IMR-90 (cell line): ENCODE measurements at regions not wholly inside any gene's neighbourhood (a gene's known extent, or its start where the extent isn't known, plus 50 kb on each side); places are given as distances from the start of the nearest gene placed in this dataset.

Source experiments
- ATAC-seq: fragments of 200-7000 bp; cut with Tn5 transposase; 2 replicates; pipeline ENCODE4 v1.9.1; 2020; ENCODE audit warnings: low read depth, mild to moderate bottlenecking, moderate library complexity
- BruUV-seq: library from RNA; stranded (reverse); fragments of 400-500 nt; replicated peaks from 2 replicates; lab custom pipeline; 2021; lab: Mats Ljungman, UMichigan
- CTCF ChIA-PET: fragments of 300-600 bp; formaldehyde crosslinking; extraction: SDS; loops from one replicate; lab custom pipeline; 2021; ENCODE audit warnings: antibody characterized with exemption; lab: Yijun Ruan, JAX
- POLR2A ChIA-PET: fragments of 300-600 bp; sonication (Branson Sonifier 250); formaldehyde crosslinking; loops from one replicate; lab custom pipeline; 2022; ENCODE audit warnings: antibody characterized with exemption; ENCODE audit not compliant: unreplicated experiment; lab: Charles Lee
- DNase-seq: peaks from one replicate; pipeline ENCODE4 v3.0.0; 2013
- H2AFZ ChIP-seq: replicated peaks from 2 replicates; pipeline ENCODE3; 2013; ENCODE audit warnings: low read length, mild to moderate bottlenecking; ENCODE audit not compliant: poor library complexity
- H2AK5ac ChIP-seq: 2 replicates; pipeline ENCODE4 v1.6.1; 2013; ENCODE audit warnings: low read depth, low read length, inconsistent platforms
- H2AK9ac ChIP-seq: replicated peaks from 2 replicates; pipeline ENCODE3; 2013; ENCODE audit warnings: mild to moderate bottlenecking, low read depth, low read length, moderate library complexity; ENCODE audit not compliant: poor library complexity
- H2BK120ac ChIP-seq: 2 replicates; pipeline ENCODE4 v1.6.1; 2013; ENCODE audit warnings: low read depth, low read length, inconsistent platforms
- H2BK15ac ChIP-seq: 3 replicates; pipeline ENCODE4 v1.6.1; 2013; ENCODE audit warnings: low read depth, low read length, inconsistent platforms
- H2BK20ac ChIP-seq: 2 replicates; pipeline ENCODE4 v1.6.1; 2013; ENCODE audit warnings: low read depth, mild to moderate bottlenecking, inconsistent platforms, low read length, moderate library complexity
- H2BK5ac ChIP-seq: 2 replicates; pipeline ENCODE4 v1.6.1; 2013; ENCODE audit warnings: mild to moderate bottlenecking, low read depth, low read length, inconsistent platforms; ENCODE audit not compliant: poor library complexity, severe bottlenecking
- H3K14ac ChIP-seq: replicated peaks from 2 replicates; pipeline ENCODE4 v1.6.1; 2013; ENCODE audit warnings: low read depth, low read length, inconsistent platforms
- H3K18ac ChIP-seq: 2 replicates; pipeline ENCODE4 v1.6.1; 2013; ENCODE audit warnings: low read depth, low read length, control low read depth
- H3K23ac ChIP-seq: 2 replicates; pipeline ENCODE4 v1.6.1; 2013; ENCODE audit warnings: low read depth, low read length, inconsistent platforms
- H3K27ac ChIP-seq: 2 replicates; pipeline ENCODE4 v1.5.1; 2013; ENCODE audit warnings: mild to moderate bottlenecking, control low read depth, low read length; ENCODE audit not compliant: insufficient read depth
- H3K27me3 ChIP-seq: 2 replicates; pipeline ENCODE4 v1.6.1; 2013; ENCODE audit warnings: low read length; ENCODE audit not compliant: control insufficient read depth, insufficient read depth
- H3K36me3 ChIP-seq: 2 replicates; pipeline ENCODE4 v1.6.1; 2013; ENCODE audit warnings: low read length, mixed read lengths; ENCODE audit not compliant: control insufficient read depth, insufficient read depth
- H3K4ac ChIP-seq: 2 replicates; pipeline ENCODE4 v1.6.1; 2013; ENCODE audit warnings: low read depth, low read length, inconsistent platforms
- H3K4me1 ChIP-seq: 2 replicates; pipeline ENCODE4 v1.6.1; 2013; ENCODE audit warnings: low read length, mixed read lengths; ENCODE audit not compliant: control insufficient read depth, insufficient read depth
- H3K4me2 ChIP-seq: 2 replicates; pipeline ENCODE4 v1.6.1; 2013; ENCODE audit warnings: low read depth, mild to moderate bottlenecking, control low read depth, low read length, moderate library complexity
- H3K4me3 ChIP-seq: 2 replicates; pipeline ENCODE4 v1.5.1; 2013; ENCODE audit warnings: low read depth, mild to moderate bottlenecking, control low read depth, low read length, moderate library complexity; ENCODE audit not compliant: insufficient read depth
- H3K56ac ChIP-seq: 2 replicates; pipeline ENCODE4 v1.6.1; 2013; ENCODE audit warnings: low read length, inconsistent platforms; ENCODE audit not compliant: insufficient read depth; ENCODE audit errors: extremely low read depth
- H3K79me1 ChIP-seq, 2 experiments: 2 replicates each; pipeline ENCODE4 v1.6.1; 2013; ENCODE audit warnings: low read length in 2 of 2, inconsistent platforms in 1 of 2, low read depth in 1 of 2
- H3K9ac ChIP-seq: 2 replicates; pipeline ENCODE4 v1.6.1; 2013; ENCODE audit warnings: low read depth, low read length, control low read depth
- H3K9me1 ChIP-seq: 2 replicates; pipeline ENCODE4 v1.6.1; 2013; ENCODE audit warnings: low read length, inconsistent platforms; ENCODE audit not compliant: insufficient read depth
- H3K9me3 ChIP-seq: 2 replicates; pipeline ENCODE4 v1.6.1; 2013; ENCODE audit warnings: low read length; ENCODE audit not compliant: control insufficient read depth, insufficient read depth
- H4K20me1 ChIP-seq: 2 replicates; pipeline ENCODE4 v1.6.1; 2013; ENCODE audit warnings: low read length, inconsistent platforms; ENCODE audit not compliant: insufficient read depth
- H4K5ac ChIP-seq: 2 replicates; pipeline ENCODE4 v1.6.1; 2013; ENCODE audit warnings: mild to moderate bottlenecking, low read depth, low read length, control low read depth
- H4K8ac ChIP-seq, 2 experiments: 2 replicates each; pipeline ENCODE4 v1.6.1; 2013; ENCODE audit warnings: low read depth in 2 of 2, low read length in 2 of 2, control low read depth in 1 of 2, inconsistent platforms in 1 of 2
- H4K91ac ChIP-seq: 2 replicates; pipeline ENCODE4 v1.6.1; 2013; ENCODE audit warnings: low read depth, low read length, inconsistent platforms; ENCODE audit not compliant: insufficient read depth
- BHLHE40 ChIP-seq: fragments of 150-350 bp; IDR thresholded peaks from 2 replicates; pipeline ENCODE4 v1.6.1; 2016; ENCODE audit warnings: mild to moderate bottlenecking, low read depth, low read length
- CEBPB ChIP-seq: IDR thresholded peaks from 2 replicates; pipeline ENCODE4 v1.6.1; 2012; ENCODE audit warnings: low read depth, low read length, improper control_type of control experiment
- CHD1 ChIP-seq: IDR thresholded peaks from 2 replicates; pipeline ENCODE4 v1.6.1; 2012; ENCODE audit warnings: low read depth, low read length, improper control_type of control experiment
- ELK1 ChIP-seq: fragments of 150-350 bp; IDR thresholded peaks from 2 replicates; pipeline ENCODE4 v1.6.1; 2016; ENCODE audit warnings: low read depth, mild to moderate bottlenecking, low read length, moderate library complexity, borderline replicate concordance
- FOS ChIP-seq: fragments of 150-350 bp; IDR thresholded peaks from 2 replicates; pipeline ENCODE4 v1.6.1; 2016; ENCODE audit warnings: low read depth, low read length
- MAFK ChIP-seq: IDR thresholded peaks from 2 replicates; pipeline ENCODE4 v1.6.1; 2012; ENCODE audit warnings: low read depth, low read length, improper control_type of control experiment
- MAZ ChIP-seq: IDR thresholded peaks from 2 replicates; pipeline ENCODE4 v1.6.1; 2012; ENCODE audit warnings: low read depth, mild to moderate bottlenecking, low read length, improper control_type of control experiment, moderate library complexity, borderline replicate concordance
- MXI1 ChIP-seq: IDR thresholded peaks from 2 replicates; pipeline ENCODE4 v1.6.1; 2012; ENCODE audit warnings: low read depth, mild to moderate bottlenecking, low read length, moderate library complexity, borderline replicate concordance
- NFE2L2 ChIP-seq: fragments of 150-350 bp; IDR thresholded peaks from 2 replicates; pipeline ENCODE4 v1.6.1; 2016; ENCODE audit warnings: low read depth, mild to moderate bottlenecking, low read length
- POLR2A ChIP-seq: IDR thresholded peaks from 2 replicates; pipeline ENCODE4 v1.6.1; 2012; ENCODE audit warnings: mild to moderate bottlenecking, low read depth, low read length
- RAD21 ChIP-seq: IDR thresholded peaks from 2 replicates; pipeline ENCODE4 v1.6.1; 2012; ENCODE audit warnings: low read length, improper control_type of control experiment
- RCOR1 ChIP-seq: IDR thresholded peaks from 2 replicates; pipeline ENCODE4 v1.6.1; 2012; ENCODE audit warnings: mild to moderate bottlenecking, low read length, improper control_type of control experiment; ENCODE audit not compliant: insufficient replicate concordance
- RFX5 ChIP-seq: IDR thresholded peaks from 2 replicates; pipeline ENCODE4 v1.8.0; 2012; ENCODE audit warnings: low read depth, mild to moderate bottlenecking, low read length, moderate library complexity
- SMC3 ChIP-seq: fragments of 150-350 bp; IDR thresholded peaks from 2 replicates; pipeline ENCODE4 v1.6.1; 2016; ENCODE audit warnings: low read depth, mild to moderate bottlenecking, antibody characterized with exemption, low read length, moderate library complexity
- WGBS, 2 experiments: methylation state at CpG; one replicate each; pipeline versions ENCODE4 v1.1.5 to v1.1.7; 2013; ENCODE audit warnings: missing lambda C conversion rate in 2 of 2; ENCODE audit not compliant: insufficient read length in 1 of 2; ENCODE audit errors: extremely low coverage in 2 of 2; 5-methylcytosine and 5-hydroxymethylcytosine counted together
- dilution Hi-C: fragments of 300-500 bp; cut with HindIII; formaldehyde crosslinking; loops from one replicate; pipeline ENCODE4 v1.14.3; 2018; ENCODE audit warnings: low sequenced_read_pairs; ENCODE audit not compliant: unreplicated experiment
- in situ Hi-C: fragments of 300-500 bp; cut with MboI; formaldehyde crosslinking; loops from 3 replicates; pipeline ENCODE4 v1.14.3; 2019; ENCODE audit warnings: low sequenced_read_pairs, inconsistent platforms, mixed read lengths
- intact Hi-C: fragments of 100-400 bp; cut with micrococcal nuclease; formaldehyde crosslinking; loops from 2 replicates; pipeline ENCODE4 v1.10.0; 2022
- TF ChIP-seq, protein P1 (sequence below): fragments of 150-350 bp; IDR thresholded peaks from 2 replicates; pipeline ENCODE4 v1.6.1; 2017; ENCODE audit warnings: mild to moderate bottlenecking, antibody characterized with exemption, low read length, low read depth
- TF ChIP-seq, protein P2 (sequence below): conservative IDR thresholded peaks from 2 replicates; pipeline ENCODE4 v1.5.1; 2012; ENCODE audit warnings: mild to moderate bottlenecking, low read depth, low read length, improper control_type of control experiment

GRCh38 chr18:22486667-22487066, 69.0 kb upstream of the CTAGE1 start:
- peaks cover 3% of the 10 kb centered on the region; the same call in 1 of the 2 replicates for H3K9me3 ChIP-seq
- H3K56ac ChIP-seq: no peak overlapping the region
- H3K9me1 ChIP-seq: peaks cover 2% of the 10 kb centered on the region; the same call in 1 of the 2 replicates
- peak overlapping the region; percentile 64; the same call in 1 of the 2 replicates for H2BK20ac ChIP-seq
- no peak overlapping the region for H2AFZ ChIP-seq
- no peaks in the 10 kb centered on the region for H3K36me3 ChIP-seq
- H4K20me1 ChIP-seq: no peaks in the 10 kb centered on the region
- H3K9ac ChIP-seq: no peak overlapping the region
- H2BK5ac ChIP-seq: peak overlapping the region; percentile 45
- H4K8ac ChIP-seq: peak overlapping the region in 1 of 2 experiments; percentile 40; a peak in 1 of 4 replicates
- ATAC-seq: no peak; the same call in 1 of the 2 replicates
- CTCF ChIA-PET: no interaction called here
- peak overlapping the region; percentile 48; the same call in 1 of the 2 replicates for H2AK5ac ChIP-seq
- no peak overlapping the region for H2AK9ac ChIP-seq
- H4K91ac ChIP-seq: no peak overlapping the region
- in situ Hi-C loops (no loop called here), intact Hi-C loops (loop anchor here (1.0 kb wide), 1 partner anchor 13 kb away; no protein-coding TSS in a partner anchor), dilution Hi-C loops (no loop called here)
- TF ChIP-seq, protein P1, sequence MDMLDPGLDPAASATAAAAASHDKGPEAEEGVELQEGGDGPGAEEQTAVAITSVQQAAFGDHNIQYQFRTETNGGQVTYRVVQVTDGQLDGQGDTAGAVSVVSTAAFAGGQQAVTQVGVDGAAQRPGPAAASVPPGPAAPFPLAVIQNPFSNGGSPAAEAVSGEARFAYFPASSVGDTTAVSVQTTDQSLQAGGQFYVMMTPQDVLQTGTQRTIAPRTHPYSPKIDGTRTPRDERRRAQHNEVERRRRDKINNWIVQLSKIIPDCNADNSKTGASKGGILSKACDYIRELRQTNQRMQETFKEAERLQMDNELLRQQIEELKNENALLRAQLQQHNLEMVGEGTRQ: no peak
- no peak for TF ChIP-seq MXI1
- TF ChIP-seq POLR2A: no peak
- TF ChIP-seq MAZ: no peak
- no peak for TF ChIP-seq FOS
- TF ChIP-seq, protein P2, sequence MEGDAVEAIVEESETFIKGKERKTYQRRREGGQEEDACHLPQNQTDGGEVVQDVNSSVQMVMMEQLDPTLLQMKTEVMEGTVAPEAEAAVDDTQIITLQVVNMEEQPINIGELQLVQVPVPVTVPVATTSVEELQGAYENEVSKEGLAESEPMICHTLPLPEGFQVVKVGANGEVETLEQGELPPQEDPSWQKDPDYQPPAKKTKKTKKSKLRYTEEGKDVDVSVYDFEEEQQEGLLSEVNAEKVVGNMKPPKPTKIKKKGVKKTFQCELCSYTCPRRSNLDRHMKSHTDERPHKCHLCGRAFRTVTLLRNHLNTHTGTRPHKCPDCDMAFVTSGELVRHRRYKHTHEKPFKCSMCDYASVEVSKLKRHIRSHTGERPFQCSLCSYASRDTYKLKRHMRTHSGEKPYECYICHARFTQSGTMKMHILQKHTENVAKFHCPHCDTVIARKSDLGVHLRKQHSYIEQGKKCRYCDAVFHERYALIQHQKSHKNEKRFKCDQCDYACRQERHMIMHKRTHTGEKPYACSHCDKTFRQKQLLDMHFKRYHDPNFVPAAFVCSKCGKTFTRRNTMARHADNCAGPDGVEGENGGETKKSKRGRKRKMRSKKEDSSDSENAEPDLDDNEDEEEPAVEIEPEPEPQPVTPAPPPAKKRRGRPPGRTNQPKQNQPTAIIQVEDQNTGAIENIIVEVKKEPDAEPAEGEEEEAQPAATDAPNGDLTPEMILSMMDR: no peak
- no peak for TF ChIP-seq BHLHE40
- TF ChIP-seq CHD1: no peak
- TF ChIP-seq ELK1: no peak
- no peak for TF ChIP-seq CEBPB
- TF ChIP-seq MAFK: no peak
- TF ChIP-seq SMC3: no peak
- TF ChIP-seq RCOR1: no peak
- TF ChIP-seq RFX5: no peak
- TF ChIP-seq RAD21: no peak
- no peak for TF ChIP-seq NFE2L2
- POLR2A ChIA-PET: no interaction called here
- no peak for DNase-seq
- H2BK120ac ChIP-seq: 0 out of 2 replicates have a peak overlapping the region, but pooled peaks have one; percentile 57
- no peak overlapping the region for H3K23ac ChIP-seq
- no peaks in the 10 kb centered on the region for H3K79me1 ChIP-seq
- peak overlapping the region; percentile 90 for H3K18ac ChIP-seq
- no peak overlapping the region for H2BK15ac ChIP-seq
- no peak overlapping the region; the same call in 1 of the 2 replicates for H3K4ac ChIP-seq
- H3K4me3 ChIP-seq: no peak overlapping the region
- no peaks in the 10 kb centered on the region for H3K27me3 ChIP-seq
- no TSS peak for BruUV-seq
- peak overlapping the region; percentile 11; the same call in 1 of the 2 replicates for H3K14ac ChIP-seq
- H3K4me2 ChIP-seq: peak overlapping the region; percentile 36; the same call in 1 of the 2 replicates
- peak overlapping the region; percentile 81; the same call in 1 of the 2 replicates for H3K27ac ChIP-seq
- 0 out of 2 replicates have a peak overlapping the region, but pooled peaks have one; percentile 89 for H4K5ac ChIP-seq
- peaks cover 2% of the 10 kb centered on the region; the same call in 1 of the 2 replicates for H3K4me1 ChIP-seq
- WGBS, 2 experiments: no CpG with 5 or more reads among the region's 1 CpG
